IgD-negative memory B cell (primary cell): ENCODE measurements at regions not wholly inside any gene's neighbourhood (a gene's known extent, or its start where the extent isn't known, plus 50 kb on each side); places are given as distances from the start of the nearest gene placed in this dataset.
"Not testable (repeated sequence)": the region's sequence is repeated elsewhere in the genome, so short reads cannot be mapped to it uniquely, and the experiment has no call there.

Source experiments
- H3K27ac Mint-ChIP-seq, 3 donors: one replicate each; pipeline ENCODE4 v1.8.0; 2020 to 2022; ENCODE audit warnings: mild to moderate bottlenecking in 3 of 3, mixed read lengths in 3 of 3, moderate library complexity in 1 of 3
- H3K27me3 Mint-ChIP-seq: one replicate; pipeline ENCODE4 v1.8.0; 2021; ENCODE audit warnings: mixed read lengths
- H3K36me3 Mint-ChIP-seq: one replicate; pipeline ENCODE4 v1.8.0; 2020; ENCODE audit warnings: mild to moderate bottlenecking, mixed read lengths
- H3K4me1 Mint-ChIP-seq, 3 donors: one replicate each; pipeline ENCODE4 v1.8.0; 2020 to 2022; ENCODE audit warnings: mixed read lengths in 3 of 3, mild to moderate bottlenecking in 1 of 3
- H3K4me3 Mint-ChIP-seq, 4 donors: one replicate each; pipeline ENCODE4 v1.8.0; 2020 to 2022; ENCODE audit warnings: mild to moderate bottlenecking in 4 of 4, mixed read lengths in 4 of 4, moderate library complexity in 3 of 4
- H3K9me3 Mint-ChIP-seq, 3 donors: one replicate each; pipeline ENCODE4 v1.8.0; 2020 to 2021; ENCODE audit warnings: mixed read lengths in 3 of 3, mild to moderate bottlenecking in 1 of 3

DNA sequence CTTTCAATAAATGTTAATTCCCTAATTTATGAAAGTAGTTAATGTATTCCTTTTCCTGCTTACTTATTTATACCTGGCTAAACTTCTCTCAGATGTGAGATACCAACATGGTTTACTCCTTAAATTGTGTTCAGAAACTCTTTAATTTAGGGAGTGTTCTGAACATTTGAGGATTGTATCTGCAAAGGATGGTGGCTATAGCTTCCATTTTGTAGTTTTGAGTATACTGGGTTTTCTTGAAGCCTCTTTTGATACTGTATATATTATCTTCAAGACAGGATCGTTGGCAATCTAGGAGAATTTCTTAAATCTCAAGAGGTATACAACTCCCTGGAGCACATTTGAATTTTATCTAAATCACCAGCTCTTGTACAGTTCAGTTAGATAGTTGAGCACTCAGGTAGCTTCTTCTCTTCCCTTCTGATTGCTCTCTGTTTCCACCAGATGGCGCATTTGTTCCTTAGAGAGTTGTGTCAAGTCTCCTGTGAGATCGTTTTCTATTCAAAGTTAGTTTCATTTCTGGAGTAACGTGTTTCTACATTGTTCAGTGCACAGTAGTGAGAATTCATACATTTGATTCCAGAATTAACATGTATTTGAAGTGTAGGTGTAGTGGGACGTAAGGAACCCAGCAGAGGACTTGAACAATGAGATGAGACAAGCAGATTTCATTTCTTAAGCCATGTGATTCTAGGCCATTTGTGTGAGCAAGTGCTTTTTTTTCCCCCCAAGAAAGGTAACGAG lies 63.2 kb upstream of the GARIN1A start:
- not testable (repeated sequence) for H3K36me3 Mint-ChIP-seq, H3K9me3 Mint-ChIP-seq, H3K27me3 Mint-ChIP-seq
- Mint-ChIP-seq H3K27ac (peak overlapping the region; percentile 1 to 89 (median 85)), H3K4me3 (peak overlapping the region in 3 of 4 donors; percentile 27 to 75 (median 37)), H3K4me1 (peaks cover 5 to 15% (median 6%) of the 10 kb centered on the region in 3 donors)

DNA sequence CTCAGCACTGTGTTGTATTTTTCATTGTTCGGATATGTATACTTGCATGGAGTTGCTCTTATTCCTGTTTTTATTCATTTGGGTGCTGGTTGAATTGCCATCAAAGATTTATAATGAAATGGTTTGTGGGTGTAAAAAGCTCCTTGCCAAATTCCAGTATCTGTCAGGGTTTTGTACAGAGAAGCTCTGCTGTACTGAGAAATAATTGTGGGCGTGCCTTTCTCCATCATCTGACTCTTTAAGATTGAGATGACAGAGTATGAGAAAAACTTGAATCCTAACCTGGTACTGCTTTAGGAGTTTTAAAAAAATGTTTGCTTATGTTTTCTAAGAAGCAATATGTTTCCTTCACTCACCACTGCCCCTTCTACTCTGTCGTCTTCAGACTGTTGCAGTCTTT lies 58.7 kb upstream of the GARIN1A start:
- not testable (repeated sequence) for H3K27me3 Mint-ChIP-seq, H3K36me3 Mint-ChIP-seq, H3K27ac Mint-ChIP-seq, H3K9me3 Mint-ChIP-seq, H3K4me3 Mint-ChIP-seq
- H3K4me1 Mint-ChIP-seq: peaks cover 13 to 22% (median 14%) of the 10 kb centered on the region in 3 donors

GRCh38 chr7:128614812-128615211 lies 57.3 kb upstream of the GARIN1A start:
- H3K36me3 Mint-ChIP-seq, H3K9me3 Mint-ChIP-seq: not testable (repeated sequence)
- H3K27ac Mint-ChIP-seq: peak overlapping the region in 1 of 3 donors; percentile 16

GRCh38 chr7:128616799-128617198 lies 55.3 kb upstream of the GARIN1A start:
- H3K4me3 Mint-ChIP-seq, H3K27ac Mint-ChIP-seq, H3K9me3 Mint-ChIP-seq, H3K27me3 Mint-ChIP-seq, H3K36me3 Mint-ChIP-seq: not testable (repeated sequence)
- H3K4me1 Mint-ChIP-seq: peaks cover 8 to 17% (median 9%) of the 10 kb centered on the region in 3 donors

More at GRCh38 chr7:128614812-128615211, 57.3 kb upstream of the GARIN1A start:
- peaks cover 8 to 17% (median 9%) of the 10 kb centered on the region in 3 donors for H3K4me1 Mint-ChIP-seq
- peak overlapping the region in 1 of 4 donors; percentile 61 for H3K4me3 Mint-ChIP-seq
- H3K27me3 Mint-ChIP-seq: not testable (repeated sequence)
